H1 (cell line): ENCODE measurements at regions not wholly inside any gene's neighbourhood (a gene's known extent, or its start where the extent isn't known, plus 50 kb on each side); places are given as distances from the start of the nearest gene placed in this dataset.

ENCODE experiments used
- CEBPB ChIP-seq: IDR thresholded peaks from 2 replicates; pipeline ENCODE4 v1.6.1; 2012; ENCODE audit warnings: low read depth, low read length
- CREB1 ChIP-seq: IDR thresholded peaks from 2 replicates; pipeline ENCODE4 v1.6.1; 2012; ENCODE audit warnings: inconsistent platforms
- EZH2 ChIP-seq: fragments of 200-600 bp; sonication (generic); IDR thresholded peaks from 2 replicates; pipeline ENCODE4 v1.7.1; 2012; ENCODE audit warnings: low read depth, mild to moderate bottlenecking, moderate library complexity, low read length, inconsistent platforms; ENCODE audit not compliant: severe bottlenecking
- GTF2F1 ChIP-seq: IDR thresholded peaks from 2 replicates; pipeline ENCODE4 v1.6.1; 2012; ENCODE audit warnings: low read depth, low read length, improper control_type of control experiment, borderline replicate concordance
- JUN ChIP-seq: IDR thresholded peaks from 2 replicates; pipeline ENCODE4 v1.6.1; 2011; ENCODE audit warnings: low read depth, mild to moderate bottlenecking, improper control_type of control experiment, low read length
- NRF1 ChIP-seq: IDR thresholded peaks from 2 replicates; pipeline ENCODE4 v1.6.1; 2011; ENCODE audit warnings: mild to moderate bottlenecking, low read depth, low read length, improper control_type of control experiment
- POLR2A ChIP-seq, 2 experiments: IDR thresholded peaks; 1 replicate in 1 of 2; 2 replicates in 1 of 2; pipeline ENCODE4 v1.6.1; 2011; ENCODE audit warnings: low read depth in 2 of 2, low read length in 2 of 2, mild to moderate bottlenecking in 2 of 2; ENCODE audit errors: control extremely low read depth in 1 of 2
- POLR2AphosphoS5 ChIP-seq: IDR thresholded peaks from 2 replicates; pipeline ENCODE4 v1.6.1; 2011; ENCODE audit warnings: low read depth, low read length
- RAD21 ChIP-seq, 2 experiments: IDR thresholded peaks in 1 of 2; conservative IDR thresholded peaks in 1 of 2; 2 replicates each; pipeline ENCODE4 v1.6.1; 2011; ENCODE audit warnings: low read depth in 2 of 2, low read length in 2 of 2, improper control_type of control experiment in 1 of 2, inconsistent platforms in 1 of 2, mild to moderate bottlenecking in 1 of 2, moderate library complexity in 1 of 2
- RBBP5 ChIP-seq: IDR thresholded peaks from 2 replicates; pipeline ENCODE4 v1.7.1; 2012; ENCODE audit warnings: low read depth, mild to moderate bottlenecking, inconsistent platforms, low read length, moderate library complexity, borderline replicate concordance
- SP1 ChIP-seq: IDR thresholded peaks from 2 replicates; pipeline ENCODE4 v1.6.1; 2011; ENCODE audit warnings: low read depth, low read length
- TF ChIP-seq, protein P1 (sequence below), 3 experiments: IDR thresholded peaks; 1 replicate in 2 of 3; 2 replicates in 1 of 3; pipeline versions ENCODE4 v1.5.1 to v1.6.1; 2011; ENCODE audit warnings: low read length in 3 of 3, mild to moderate bottlenecking in 3 of 3, inconsistent platforms in 2 of 3, low read depth in 1 of 3, moderate library complexity in 1 of 3; ENCODE audit not compliant: insufficient read depth in 1 of 3; ENCODE audit errors: control extremely low read depth in 1 of 3
- TF ChIP-seq, protein P2 (sequence below): IDR thresholded peaks from 2 replicates; pipeline ENCODE4 v1.6.1; 2012; ENCODE audit warnings: inconsistent platforms

- TF ChIP-seq EZH2 (no peak), GTF2F1 (no peak), RAD21 (IDR thresholded peaks at IDR 0.05 in 1 of 2, conservative IDR thresholded peaks at IDR 0.05 in 1 of 2; ENCODE audit: low read depth in 2 of 2, low read length in 2 of 2) (no peak), JUN (no peak), CEBPB (no peak), RBBP5 (no peak), CREB1 (no peak), POLR2A (IDR thresholded peaks at IDR 0.05; ENCODE audit: control extremely low read depth in 1 of 2, low read depth in 2 of 2, low read length in 2 of 2) (no peak), SP1 (no peak), NRF1 (no peak), POLR2AphosphoS5 (no peak)
- TF ChIP-seq, protein P1, sequence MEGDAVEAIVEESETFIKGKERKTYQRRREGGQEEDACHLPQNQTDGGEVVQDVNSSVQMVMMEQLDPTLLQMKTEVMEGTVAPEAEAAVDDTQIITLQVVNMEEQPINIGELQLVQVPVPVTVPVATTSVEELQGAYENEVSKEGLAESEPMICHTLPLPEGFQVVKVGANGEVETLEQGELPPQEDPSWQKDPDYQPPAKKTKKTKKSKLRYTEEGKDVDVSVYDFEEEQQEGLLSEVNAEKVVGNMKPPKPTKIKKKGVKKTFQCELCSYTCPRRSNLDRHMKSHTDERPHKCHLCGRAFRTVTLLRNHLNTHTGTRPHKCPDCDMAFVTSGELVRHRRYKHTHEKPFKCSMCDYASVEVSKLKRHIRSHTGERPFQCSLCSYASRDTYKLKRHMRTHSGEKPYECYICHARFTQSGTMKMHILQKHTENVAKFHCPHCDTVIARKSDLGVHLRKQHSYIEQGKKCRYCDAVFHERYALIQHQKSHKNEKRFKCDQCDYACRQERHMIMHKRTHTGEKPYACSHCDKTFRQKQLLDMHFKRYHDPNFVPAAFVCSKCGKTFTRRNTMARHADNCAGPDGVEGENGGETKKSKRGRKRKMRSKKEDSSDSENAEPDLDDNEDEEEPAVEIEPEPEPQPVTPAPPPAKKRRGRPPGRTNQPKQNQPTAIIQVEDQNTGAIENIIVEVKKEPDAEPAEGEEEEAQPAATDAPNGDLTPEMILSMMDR (IDR thresholded peaks at IDR 0.05; ENCODE audit: control extremely low read depth in 1 of 3, insufficient read depth in 1 of 3, low read depth in 1 of 3, low read length in 3 of 3): no peak
- TF ChIP-seq, protein P2, sequence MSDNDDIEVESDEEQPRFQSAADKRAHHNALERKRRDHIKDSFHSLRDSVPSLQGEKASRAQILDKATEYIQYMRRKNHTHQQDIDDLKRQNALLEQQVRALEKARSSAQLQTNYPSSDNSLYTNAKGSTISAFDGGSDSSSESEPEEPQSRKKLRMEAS: no peak
Observed at GRCh38 chrY:7729318-7730011, 817.9 kb upstream of the AMELY start.
